Nephron (organoid): ENCODE measurements at regions not wholly inside any gene's neighbourhood (a gene's known extent, or its start where the extent isn't known, plus 50 kb on each side); places are given as distances from the start of the nearest gene placed in this dataset.
A peak's percentile ranks its signal among the peaks of the same experiment; 100 is the strongest.

Source experiments
- H3K27ac Mint-ChIP-seq, 3 experiments: 2 replicates each; pipeline ENCODE4 v1.8.0; 2020; ENCODE audit warnings: mixed read lengths in 3 of 3, mild to moderate bottlenecking in 2 of 3, moderate library complexity in 1 of 3
- H3K27me3 Mint-ChIP-seq: 2 replicates; pipeline ENCODE4 v1.8.0; 2021; ENCODE audit warnings: low read depth, mild to moderate bottlenecking, moderate library complexity, mixed read lengths
- H3K36me3 Mint-ChIP-seq: 2 replicates; pipeline ENCODE4 v1.8.0; 2020; ENCODE audit warnings: low read depth, mixed read lengths
- H3K4me1 Mint-ChIP-seq: 2 replicates; pipeline ENCODE4 v1.8.0; 2020; ENCODE audit warnings: mixed read lengths
- H3K4me3 Mint-ChIP-seq, 3 experiments: 2 replicates each; pipeline ENCODE4 v1.8.0; 2020; ENCODE audit warnings: mild to moderate bottlenecking in 3 of 3, mixed read lengths in 3 of 3, moderate library complexity in 2 of 3
- H3K9me3 Mint-ChIP-seq: 2 replicates; pipeline ENCODE4 v1.8.0; 2020; ENCODE audit warnings: mixed read lengths
- CTCF ChIP-seq, 3 experiments: fragments of 200-600 bp; sonication (generic); IDR thresholded peaks; one replicate each; pipeline ENCODE4 v1.5.0; 2021; ENCODE audit warnings: antibody characterized with exemption in 3 of 3; ENCODE audit not compliant: unreplicated experiment in 3 of 3

DNA sequence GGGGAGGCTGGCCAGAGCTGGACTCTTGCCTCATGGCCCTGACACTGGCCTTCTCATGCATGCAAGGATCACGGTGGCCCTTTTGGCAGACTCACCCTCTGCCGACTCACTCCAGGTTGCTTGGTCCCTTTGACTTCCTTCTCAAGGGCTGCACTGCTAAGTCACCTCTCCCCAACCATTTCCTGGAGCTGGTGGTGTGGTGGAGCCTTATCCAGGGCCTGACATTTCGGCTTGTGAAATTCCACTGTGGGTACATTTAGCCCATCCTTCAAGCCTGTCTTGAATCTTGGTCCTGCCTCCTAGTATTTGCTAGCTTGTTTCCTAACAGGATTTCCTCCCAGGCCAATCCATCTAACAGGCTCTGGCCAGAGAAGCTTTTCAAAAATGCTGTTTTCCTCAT is 52.6 kb upstream of the JUN start:
- H3K27ac Mint-ChIP-seq, result no peak overlapping the region
- no peak for TF ChIP-seq CTCF (IDR thresholded peaks at IDR 0.05; ENCODE audit: unreplicated experiment in 3 of 3)
- no peaks in the 10 kb centered on the region for H3K9me3 Mint-ChIP-seq
- H3K4me1 Mint-ChIP-seq, result no peaks in the 10 kb centered on the region
- H3K36me3 Mint-ChIP-seq, result no peaks in the 10 kb centered on the region
- H3K4me3 Mint-ChIP-seq, result no peak overlapping the region
- no peaks in the 10 kb centered on the region for H3K27me3 Mint-ChIP-seq

DNA sequence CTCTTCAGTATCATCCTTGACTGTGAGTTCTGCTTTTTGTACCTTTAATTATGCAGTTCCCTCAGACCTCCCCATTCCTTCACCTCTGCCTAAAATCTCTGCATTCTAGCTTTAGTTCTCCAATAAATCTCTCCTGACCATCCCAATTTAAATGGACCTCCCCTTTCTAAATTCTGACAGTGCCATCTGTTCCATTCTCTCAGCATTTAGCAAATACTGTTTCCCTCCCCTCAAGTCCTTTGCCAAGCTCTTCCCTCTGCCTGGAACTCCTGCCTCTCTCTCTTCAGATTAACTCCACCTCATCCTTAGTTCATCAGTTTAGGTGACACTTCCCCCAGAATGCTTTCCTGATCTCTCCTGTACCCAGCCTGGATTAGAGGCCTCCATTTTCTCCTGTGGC is 54.0 kb upstream of the JUN start:
- Mint-ChIP-seq H3K4me1 (no peaks in the 10 kb centered on the region), H3K36me3 (no peaks in the 10 kb centered on the region), H3K27ac (no peak overlapping the region), H3K9me3 (no peaks in the 10 kb centered on the region), H3K27me3 (no peaks in the 10 kb centered on the region), H3K4me3 (no peak overlapping the region)
- no peak for TF ChIP-seq CTCF (IDR thresholded peaks at IDR 0.05; ENCODE audit: unreplicated experiment in 3 of 3)

DNA sequence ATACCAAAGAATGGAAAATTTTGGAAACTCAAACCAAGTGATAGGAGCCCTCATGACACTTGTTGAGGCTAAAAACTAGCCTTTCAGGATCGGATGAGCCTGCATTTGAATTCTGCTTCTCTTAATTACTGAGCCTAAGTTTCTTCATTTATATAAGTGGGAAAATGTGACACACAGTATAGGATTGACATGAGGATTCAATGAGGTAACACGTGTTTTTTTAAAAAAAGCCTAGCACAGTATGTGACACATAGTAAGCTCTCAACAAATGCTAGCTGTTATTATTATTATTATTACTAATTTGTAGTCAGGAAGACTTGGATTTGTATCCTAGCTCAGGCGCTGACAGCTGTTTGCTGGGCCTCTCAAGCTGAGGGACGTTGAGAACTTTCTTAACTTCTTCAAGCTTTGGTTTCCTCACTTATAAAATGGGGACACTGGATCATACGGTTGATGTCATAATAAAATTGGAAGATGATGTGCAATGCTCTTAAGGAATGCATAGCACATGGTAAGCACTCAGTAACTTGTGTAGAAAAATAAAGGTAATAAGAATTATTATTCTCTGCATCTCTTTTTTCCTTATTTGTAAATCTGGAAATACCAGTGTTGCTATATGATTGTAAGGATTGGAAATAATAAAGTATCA is 55.4 kb upstream of the JUN start:
- no peaks in the 10 kb centered on the region for H3K27me3 Mint-ChIP-seq
- no peak overlapping the region for H3K4me3 Mint-ChIP-seq
- no peaks in the 10 kb centered on the region for H3K4me1 Mint-ChIP-seq
- H3K36me3 Mint-ChIP-seq, result no peaks in the 10 kb centered on the region
- no peak for TF ChIP-seq CTCF (IDR thresholded peaks at IDR 0.05; ENCODE audit: unreplicated experiment in 3 of 3)
- H3K9me3 Mint-ChIP-seq, result no peaks in the 10 kb centered on the region
- no peak overlapping the region for H3K27ac Mint-ChIP-seq

DNA sequence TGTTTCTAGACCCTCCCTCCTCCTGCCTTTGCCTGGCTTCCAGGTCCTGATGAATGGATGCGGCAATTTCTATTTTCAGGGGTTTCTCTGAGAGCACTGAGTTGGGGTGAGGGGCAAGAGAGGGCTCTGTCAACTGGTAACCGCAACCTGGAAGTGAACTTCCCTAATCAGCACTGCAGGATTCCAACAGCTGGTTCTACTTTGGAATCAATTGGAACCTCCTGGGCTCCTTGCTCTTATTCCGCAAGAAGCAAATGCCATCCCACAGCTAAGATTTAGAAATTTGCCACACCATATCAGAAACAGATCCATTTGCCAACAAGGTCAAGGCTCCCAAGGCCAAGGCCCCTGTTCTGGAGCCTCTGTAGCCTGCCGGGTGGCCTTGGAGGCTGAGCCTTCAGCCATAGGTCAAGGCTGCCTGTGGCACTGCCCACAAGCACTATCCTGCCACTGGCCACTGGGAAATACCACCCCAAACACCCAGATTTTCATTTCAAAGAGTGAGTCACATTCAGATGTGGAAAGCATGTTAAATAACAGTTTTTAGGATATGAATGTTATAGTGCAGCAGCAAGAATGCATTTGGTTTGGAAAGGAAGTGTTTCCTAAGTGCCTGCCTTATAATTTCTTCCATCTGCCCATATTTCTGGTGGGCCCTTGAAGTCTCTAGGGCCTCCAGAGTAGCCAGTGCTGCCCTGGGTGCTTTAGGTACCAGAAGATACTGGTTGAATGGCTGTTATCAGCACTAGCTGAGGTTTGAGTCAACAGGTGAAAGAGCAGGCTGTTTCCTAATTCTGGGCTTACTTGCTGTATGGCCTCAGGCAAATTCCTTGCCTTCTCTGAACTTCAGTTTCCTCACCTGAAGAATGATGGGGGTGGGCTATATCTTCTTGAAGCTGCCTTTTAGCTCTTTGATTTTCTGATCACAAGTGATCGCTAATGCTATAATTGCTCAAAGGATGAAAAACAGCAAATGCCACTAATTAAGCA is 56.3 kb upstream of the JUN start:
- Mint-ChIP-seq H3K4me3 (no peak overlapping the region), H3K27me3 (no peaks in the 10 kb centered on the region), H3K9me3 (no peaks in the 10 kb centered on the region), H3K36me3 (no peaks in the 10 kb centered on the region), H3K27ac (no peak overlapping the region), H3K4me1 (no peaks in the 10 kb centered on the region)
- TF ChIP-seq CTCF (IDR thresholded peaks at IDR 0.05; ENCODE audit: unreplicated experiment in 3 of 3), result no peak

DNA sequence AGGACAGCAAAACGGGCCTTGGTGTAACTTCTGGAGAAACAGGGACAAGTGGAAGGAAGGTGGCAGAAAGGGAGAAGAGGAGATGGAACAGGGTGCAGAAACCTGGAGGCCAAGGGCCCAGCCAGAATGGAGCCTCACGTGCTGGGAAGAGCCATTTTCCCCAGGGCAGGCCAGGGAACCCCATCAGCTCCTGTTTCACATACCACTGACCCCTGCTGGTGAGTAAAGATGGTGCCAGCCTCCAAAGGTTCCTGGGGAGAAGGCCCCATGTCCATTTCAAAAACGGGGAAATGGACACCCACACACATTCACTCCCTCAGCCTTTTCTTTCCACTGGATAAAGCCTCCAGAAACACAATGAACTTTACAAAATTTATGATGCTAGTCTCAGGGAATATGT is 57.6 kb upstream of the JUN start:
- Mint-ChIP-seq H3K4me1 (no peaks in the 10 kb centered on the region), H3K36me3 (no peaks in the 10 kb centered on the region), H3K27me3 (no peaks in the 10 kb centered on the region), H3K9me3 (no peaks in the 10 kb centered on the region), H3K27ac (no peak overlapping the region), H3K4me3 (no peak overlapping the region)
- TF ChIP-seq CTCF (IDR thresholded peaks at IDR 0.05; ENCODE audit: unreplicated experiment in 3 of 3), result peak in 1 of 3 experiments; percentile 9
